NOMO-1 treated with DMSO at 0.1 percent for 48 hours (cell line): ENCODE measurements at regions not wholly inside any gene's neighbourhood (a gene's known extent, or its start where the extent isn't known, plus 50 kb on each side); places are given as distances from the start of the nearest gene placed in this dataset.
"Not testable (repeated sequence)": the region's sequence is repeated elsewhere in the genome, so short reads cannot be mapped to it uniquely, and the experiment has no call there.

Source experiments
- DNase-seq: peaks from one replicate; lab custom pipeline; 2025; ENCODE audit not compliant: unreplicated experiment; lab: John Stamatoyannopoulos, UW

GRCh38 chr1:70490153-70490552 lies 79.1 kb downstream of the CTH start:
- no peak for DNase-seq

DNA sequence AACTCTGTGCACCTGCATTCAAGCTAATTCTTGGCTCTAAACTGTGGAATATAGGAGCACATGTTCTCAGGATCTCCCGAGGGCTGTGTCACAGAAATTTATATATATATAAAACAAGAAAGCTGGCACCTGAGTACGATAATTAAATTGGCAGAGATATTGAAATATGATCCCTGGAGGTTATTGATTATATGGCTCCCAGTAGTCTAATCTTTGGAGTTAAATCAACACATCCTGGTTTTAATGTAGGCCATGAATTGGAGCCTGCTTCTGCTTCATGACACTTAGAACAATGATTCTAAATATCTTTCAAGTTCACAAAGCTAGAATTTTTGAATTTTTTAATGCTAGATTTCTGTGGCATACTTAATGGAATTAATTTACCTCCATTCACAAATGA lies 84.3 kb downstream of the CTH start:
- no peak for DNase-seq

DNA sequence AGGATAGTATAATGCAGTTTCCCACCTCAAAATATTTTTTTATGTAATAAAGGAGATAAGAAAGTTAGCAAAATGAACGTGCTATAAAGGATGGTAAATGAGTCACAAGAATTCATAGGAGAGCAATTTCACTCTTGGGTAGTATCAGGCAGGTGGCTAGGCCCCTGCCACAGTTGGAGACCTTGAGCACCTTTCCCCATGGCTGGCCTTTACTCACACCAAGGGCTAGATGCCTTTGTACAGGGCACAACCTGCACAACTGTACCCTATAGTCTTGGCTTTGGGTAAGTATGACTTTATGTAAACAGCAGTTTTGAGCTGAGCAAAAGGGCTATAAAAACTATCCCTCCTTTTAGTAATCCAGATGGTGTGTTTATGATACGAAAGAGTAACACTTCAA lies 85.1 kb downstream of the CTH start:
- DNase-seq = no peak

- DNase-seq = no peak
Observed at GRCh38 chr1:70497152-70497551, 86.1 kb downstream of the CTH start.

DNA sequence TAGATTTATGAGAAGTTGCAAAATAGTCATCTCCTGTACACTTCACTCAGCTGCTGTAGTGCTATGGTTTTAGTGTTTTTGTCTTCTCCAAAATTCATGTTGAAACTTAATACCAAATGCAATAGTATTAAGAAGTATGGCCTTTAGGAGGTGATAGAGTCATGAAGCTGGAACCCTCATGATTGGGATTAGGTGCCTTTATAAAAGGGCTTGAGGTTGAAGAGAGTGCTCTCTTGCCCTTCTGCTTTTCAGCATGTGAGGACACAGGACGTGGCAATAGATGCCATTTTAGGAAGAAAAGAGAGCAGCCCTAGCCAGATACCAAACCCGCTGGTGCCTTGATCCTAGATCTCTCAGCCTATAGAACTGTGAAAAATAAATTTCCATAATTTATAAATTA lies 87.6 kb downstream of the CTH start:
- DNase-seq = peak; percentile 61

DNA sequence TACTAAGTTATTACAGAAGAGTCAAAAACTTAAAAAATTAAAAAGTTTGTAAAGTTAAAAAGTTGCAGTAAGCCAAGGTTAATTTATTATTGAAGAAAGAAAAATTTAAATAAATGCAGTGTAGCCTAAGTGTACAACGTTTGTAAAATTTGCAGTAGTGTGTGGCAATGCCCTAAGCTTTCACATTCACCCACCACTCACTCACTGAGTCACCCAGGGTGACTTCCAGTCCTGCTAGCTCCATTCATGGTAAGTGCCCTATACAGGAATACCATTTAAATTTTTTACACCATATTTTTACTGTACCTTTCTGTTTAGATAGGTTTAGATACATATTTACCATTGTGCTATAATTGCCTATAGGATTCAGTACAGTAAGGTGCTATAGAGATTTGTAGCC lies 88.6 kb downstream of the CTH start:
- DNase-seq = peak; percentile 10

DNA sequence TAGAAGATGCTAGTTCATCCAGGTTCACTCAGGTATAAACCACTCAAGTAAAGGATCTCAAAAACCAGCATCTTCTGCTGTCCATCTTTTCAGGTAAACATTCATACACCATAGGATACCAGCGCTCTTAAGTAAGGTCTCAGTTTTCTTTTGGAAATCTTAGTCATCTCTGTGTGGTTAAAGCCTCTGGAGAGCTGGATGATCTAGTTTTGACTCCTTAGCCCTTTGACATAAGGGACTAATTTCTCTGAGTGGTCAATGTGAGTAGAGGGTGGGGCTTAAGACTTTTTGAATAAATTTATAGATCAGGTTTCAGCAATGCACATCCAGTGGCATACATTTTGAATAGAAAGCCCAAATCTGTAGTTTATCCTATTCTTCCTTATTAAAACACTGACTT lies 92.3 kb downstream of the CTH start:
- DNase-seq = no peak

DNA sequence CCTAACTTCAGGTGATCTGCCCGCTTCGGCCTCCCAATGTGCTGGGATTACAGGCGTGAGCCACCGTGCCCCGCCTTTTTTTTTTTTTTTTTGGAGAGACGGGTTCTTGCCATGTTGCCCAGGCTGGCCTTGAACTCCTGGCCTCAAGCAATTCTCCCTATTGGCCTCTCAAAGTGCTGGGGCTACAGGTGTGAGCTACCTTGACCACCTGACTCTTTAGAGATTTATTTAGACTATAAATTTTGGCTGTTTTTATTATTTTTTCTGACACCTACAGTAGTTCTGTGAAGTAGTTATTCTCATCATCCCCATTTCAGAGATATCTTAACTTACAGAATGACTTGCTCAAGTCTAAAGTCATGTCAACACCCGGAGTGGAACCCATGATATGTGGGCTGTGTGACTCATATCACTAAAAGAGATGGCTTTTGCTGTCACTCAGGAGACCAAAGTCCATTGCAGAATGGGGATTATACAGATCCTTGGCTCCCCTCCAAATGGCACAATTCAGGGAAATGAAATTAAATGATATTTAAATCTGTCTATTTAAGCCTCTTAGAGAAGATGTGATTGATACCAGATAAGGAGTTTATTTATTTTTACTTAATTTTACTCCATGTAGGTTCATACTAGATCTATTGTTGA lies 93.2 kb downstream of the CTH start:
- peak; percentile 45 for DNase-seq

DNA sequence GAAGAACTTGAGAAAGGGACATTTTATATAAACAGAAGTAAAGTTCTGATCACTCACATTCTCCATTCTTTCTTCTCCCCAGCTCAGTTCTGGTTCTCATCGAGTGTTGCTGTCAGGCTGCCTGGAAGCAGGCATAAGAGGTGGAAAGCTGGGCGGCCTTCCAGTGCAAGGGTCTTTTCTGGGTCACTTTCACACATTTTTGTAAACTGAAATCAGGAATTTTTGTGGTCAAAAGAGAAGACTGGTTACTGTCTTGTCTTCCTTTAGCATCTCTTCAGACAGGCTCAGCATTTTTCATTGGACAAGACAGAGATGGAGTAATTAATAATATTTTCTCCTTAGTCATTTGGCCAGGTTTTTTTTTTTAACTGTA lies 93.7 kb downstream of the CTH start:
- DNase-seq = no peak

DNA sequence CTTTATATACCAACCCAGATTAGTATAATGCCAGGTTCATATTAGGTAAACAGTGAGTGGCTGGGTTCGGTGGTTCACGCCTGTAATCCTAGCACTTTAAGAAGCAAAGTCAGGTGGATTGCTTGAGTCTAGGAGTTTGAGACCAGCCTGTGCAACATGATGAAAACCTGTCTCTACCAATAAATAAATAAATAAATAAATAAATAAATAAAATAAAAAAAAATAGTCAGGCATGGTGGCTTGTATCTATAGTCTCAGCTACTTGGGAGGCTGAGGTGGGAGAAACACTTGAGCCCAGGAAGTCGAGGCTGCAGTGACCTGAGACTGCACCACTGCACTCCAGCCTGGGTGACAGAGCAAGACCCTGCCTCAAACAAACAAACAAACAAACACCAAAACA lies 96.9 kb downstream of the CTH start:
- DNase-seq = not testable (repeated sequence)

DNA sequence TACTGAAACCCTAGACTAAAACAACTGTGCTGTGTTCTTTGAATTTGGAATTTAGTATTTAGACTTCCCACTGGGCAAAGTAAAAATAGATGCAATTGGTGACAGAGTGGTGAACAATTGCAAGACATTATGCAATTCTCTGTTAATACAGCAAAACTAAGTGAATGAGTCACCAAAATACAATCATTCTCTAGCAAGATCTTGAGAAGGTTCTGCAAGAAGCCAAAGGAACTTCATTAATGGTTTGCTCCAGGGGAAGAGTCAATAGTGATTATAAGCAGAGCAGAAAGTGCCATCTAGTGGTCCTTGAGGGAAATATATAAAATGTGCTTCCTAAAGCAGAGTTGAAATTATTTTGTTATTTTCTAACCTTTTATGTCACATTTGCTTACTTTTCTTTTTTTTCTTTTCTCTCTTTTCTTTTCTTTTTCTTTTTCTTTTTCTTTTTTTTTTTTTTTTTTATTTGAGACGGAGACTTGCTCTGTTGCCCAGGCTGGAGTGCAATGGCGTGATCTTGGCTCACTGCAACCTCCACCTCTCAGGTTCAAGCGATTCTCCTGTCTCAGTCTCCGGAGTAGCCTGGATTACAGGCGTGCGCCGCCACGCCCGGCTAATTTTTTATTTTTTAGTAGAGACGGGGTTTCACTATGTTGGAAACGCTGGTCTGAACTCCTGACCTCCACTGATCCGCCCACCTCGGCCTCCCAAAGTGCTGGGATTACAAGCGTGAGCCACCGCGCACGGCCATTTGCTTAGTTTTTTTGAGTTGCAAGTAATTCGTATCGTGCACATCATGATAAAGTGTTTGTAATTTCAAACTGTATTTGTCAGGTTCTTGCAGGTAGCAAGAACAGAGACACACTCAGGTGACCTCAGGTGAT lies 99.2 kb downstream of the CTH start:
- DNase-seq = peak; percentile 98

DNA sequence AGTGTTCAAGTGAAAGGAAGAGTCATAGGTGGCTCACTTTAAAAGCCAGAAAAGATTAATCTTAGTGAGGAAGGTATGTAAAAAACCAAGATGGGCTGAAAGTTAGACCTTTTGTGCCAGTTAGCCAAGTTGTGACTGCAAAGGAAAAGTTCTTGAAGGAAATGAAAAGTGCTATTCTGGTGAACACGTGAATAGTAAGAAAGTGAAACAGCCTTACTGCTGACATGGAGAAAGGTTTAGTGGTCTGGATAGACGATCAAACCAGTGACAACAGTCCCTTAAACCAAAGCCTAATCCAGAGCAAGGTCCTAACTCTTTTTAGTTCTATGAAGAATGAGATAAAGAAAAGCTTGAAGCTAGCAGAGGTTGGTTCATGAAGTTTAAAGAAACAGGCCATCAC lies 106.4 kb downstream of the CTH start:
- DNase-seq = no peak

DNA sequence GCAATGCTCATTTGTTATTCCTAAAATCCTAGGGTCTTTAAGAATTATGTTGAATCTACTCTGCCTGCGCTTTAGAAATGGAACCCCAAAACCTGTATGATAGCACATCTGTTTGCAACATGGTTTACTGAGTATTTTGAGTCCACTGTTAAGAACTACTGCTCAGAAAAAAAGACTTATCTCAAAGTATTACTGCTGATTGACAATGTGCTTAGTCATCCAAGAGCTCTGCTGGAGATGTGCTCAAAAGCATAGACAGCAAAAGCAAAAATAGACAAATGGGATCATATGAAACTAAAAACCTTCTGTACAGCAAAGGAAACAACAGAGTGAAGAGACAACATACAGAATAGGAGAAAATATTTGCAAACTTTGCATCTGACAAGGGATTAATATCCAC lies 107.0 kb downstream of the CTH start:
- DNase-seq = no peak

DNA sequence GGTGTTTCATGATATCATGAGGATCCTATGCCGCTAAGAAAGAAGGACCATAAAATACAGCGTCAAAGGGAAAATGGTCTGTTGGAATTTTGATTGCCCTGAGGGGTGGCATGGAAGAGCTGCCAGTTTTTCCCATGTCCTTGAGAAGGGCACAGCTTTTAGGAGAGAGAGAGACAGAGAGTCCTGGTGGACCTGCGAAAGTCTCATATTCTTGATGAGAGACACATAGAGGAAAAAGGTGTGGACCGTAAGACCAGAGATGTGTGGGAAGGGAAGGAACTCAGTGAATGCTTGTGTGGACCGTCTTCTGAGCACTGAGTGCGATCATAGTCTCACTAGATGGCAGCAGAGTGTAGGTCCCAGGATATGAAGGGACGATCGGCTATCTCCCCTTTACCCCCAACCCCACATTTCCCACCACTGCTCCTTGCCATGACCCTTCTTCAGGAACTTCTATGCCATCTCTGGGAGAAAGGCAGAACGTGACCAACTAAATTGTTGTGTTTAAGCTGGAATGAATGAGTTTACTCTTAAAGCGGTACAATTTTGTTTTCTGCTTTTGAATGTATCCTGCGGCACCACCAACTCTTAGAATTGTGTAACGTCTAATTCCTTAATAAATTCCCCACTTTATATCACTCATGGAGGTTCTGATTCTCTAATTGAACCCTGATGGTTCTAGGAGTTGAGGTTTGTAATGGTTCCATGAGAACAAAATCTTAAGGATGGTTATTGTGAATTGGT lies 117.7 kb downstream of the CTH start:
- DNase-seq = peak; percentile 27

GRCh38 chr1:70536708-70537366 lies 125.8 kb downstream of the CTH start:
- DNase-seq = no peak

DNA sequence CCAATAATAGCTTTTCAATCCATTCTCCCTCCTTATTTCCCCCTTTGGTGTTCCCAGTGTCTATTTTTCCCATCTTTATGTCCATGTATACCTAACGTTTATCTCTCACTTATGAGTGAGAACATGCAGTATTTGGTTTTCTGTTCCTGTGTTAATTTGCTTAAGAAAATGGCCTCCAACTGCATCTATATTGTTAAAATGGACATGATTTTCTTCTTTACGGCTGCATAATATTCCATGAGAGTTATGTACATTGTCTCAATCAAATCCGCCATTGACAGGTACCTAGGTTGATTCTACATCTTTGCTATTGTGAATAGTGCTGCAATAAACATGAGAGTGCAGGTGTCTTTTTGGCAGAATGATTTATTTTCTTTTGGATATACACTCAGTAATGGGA lies 126.7 kb downstream of the CTH start:
- DNase-seq = no peak

- no peak for DNase-seq
Observed at GRCh38 chr1:70542030-70542429, 131.0 kb downstream of the CTH start.

DNA sequence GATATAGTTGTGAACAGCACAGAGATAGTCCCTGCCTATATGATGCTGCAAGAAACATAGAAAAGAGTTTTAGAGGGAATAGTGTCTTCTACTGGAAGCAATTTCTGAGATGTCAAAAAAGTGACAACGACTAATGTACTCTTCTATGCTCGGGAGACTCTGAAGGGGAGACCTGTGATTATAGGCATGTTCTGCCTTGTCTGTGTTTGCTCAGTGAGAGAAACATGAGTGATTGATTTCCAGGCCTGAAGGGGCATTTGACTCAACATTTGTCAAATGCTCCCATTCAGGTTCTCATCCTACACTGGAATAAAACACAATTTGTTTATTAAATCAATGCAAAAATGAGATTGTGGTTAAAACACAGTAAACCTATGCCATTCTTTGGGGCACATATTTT lies 131.8 kb downstream of the CTH start:
- DNase-seq = no peak

DNA sequence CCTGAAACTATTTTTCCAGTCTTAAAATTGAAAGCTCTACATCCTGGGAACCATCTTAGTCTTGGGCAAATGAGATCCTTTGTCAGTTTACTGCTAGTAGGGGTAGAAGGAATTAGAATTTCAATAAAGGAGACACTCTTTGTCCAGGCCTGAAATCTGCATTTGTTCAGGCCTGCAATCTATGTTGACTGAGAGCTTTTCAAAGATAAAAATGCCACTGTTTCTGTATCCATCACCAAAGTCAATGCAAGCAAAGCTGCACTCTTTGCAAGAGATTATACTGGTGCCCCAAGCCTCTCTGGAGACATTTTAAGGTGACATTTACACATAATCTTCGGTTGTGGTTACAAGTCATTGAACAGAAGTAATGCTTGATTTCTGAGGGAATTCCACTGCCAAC lies 135.7 kb downstream of the CTH start:
- no peak for DNase-seq

- no peak for DNase-seq
Observed at GRCh38 chr1:70552662-70553566, 141.8 kb downstream of the CTH start.
